SK-N-SH (cell line): ENCODE measurements at regions not wholly inside any gene's neighbourhood (a gene's known extent, or its start where the extent isn't known, plus 50 kb on each side); places are given as distances from the start of the nearest gene placed in this dataset.

Experiments used
- CTCF ChIA-PET: fragments of 300-600, 350-600 bp; formaldehyde crosslinking; extraction: SDS; loops from one replicate; lab custom pipeline; 2021; lab: Yijun Ruan, JAX
- POLR2A ChIA-PET: fragments of 350-600 bp; sonication (Branson Sonifier 250); formaldehyde crosslinking; extraction: SDS; loops from one replicate; lab custom pipeline; 2020; ENCODE audit warnings: antibody characterized with exemption, inconsistent platforms; lab: Yijun Ruan, JAX
- DNase-seq: peaks from one replicate; pipeline ENCODE4 v3.0.0; 2012
- H2AFZ ChIP-seq: fragments of 200-600 bp; sonication (generic); 2 replicates; pipeline ENCODE4 v1.8.1; 2016; ENCODE audit warnings: antibody characterized with exemption, mild to moderate bottlenecking, low read depth
- H3F3A ChIP-seq: fragments of 200-600 bp; sonication (generic); replicated peaks from 2 replicates; pipeline ENCODE3; 2016; ENCODE audit warnings: antibody characterized with exemption, mild to moderate bottlenecking; ENCODE audit not compliant: insufficient read depth
- H3K27ac ChIP-seq, 2 experiments: fragments of 200-500 bp in 1 of 2; fragments of 200-600 bp in 1 of 2; sonication (Bioruptor generic) in 1 of 2; sonication (generic), shearing (Covaris generic) in 1 of 2; 2 replicates each; pipeline versions ENCODE4 v1.5.1 to v1.6.1; 2014 to 2016; ENCODE audit warnings: low read depth in 2 of 2, inconsistent platforms in 1 of 2, low read length in 1 of 2, mild to moderate bottlenecking in 1 of 2, mixed read lengths in 1 of 2
- H3K27me3 ChIP-seq: fragments of 200-600 bp; sonication (generic), shearing (Covaris generic); 2 replicates; pipeline ENCODE4 v1.6.1; 2016; ENCODE audit warnings: mixed run types; ENCODE audit not compliant: insufficient read depth
- H3K36me3 ChIP-seq, 2 experiments: fragments of 200-500 bp in 1 of 2; fragments of 200-600 bp in 1 of 2; sonication (Bioruptor generic) in 1 of 2; sonication (generic) in 1 of 2; replicated peaks in 1 of 2; 2 replicates each; pipeline versions ENCODE3 to v1.5.1; 2014 to 2016; ENCODE audit warnings: low read length in 1 of 2, mild to moderate bottlenecking in 1 of 2; ENCODE audit not compliant: insufficient read depth in 2 of 2, control insufficient read depth in 1 of 2
- H3K4me1 ChIP-seq, 2 experiments: fragments of 200-500 bp in 1 of 2; fragments of 200-600 bp in 1 of 2; sonication (Bioruptor generic) in 1 of 2; sonication (generic), shearing (Covaris generic) in 1 of 2; 2 replicates each; pipeline versions ENCODE4 v1.5.1 to v1.6.1; 2014 to 2016; ENCODE audit warnings: low read depth in 1 of 2, low read length in 1 of 2, mixed run types in 1 of 2; ENCODE audit not compliant: insufficient read depth in 2 of 2, control insufficient read depth in 1 of 2
- H3K4me2 ChIP-seq: fragments of 200-600 bp; sonication (generic), shearing (Covaris generic); 2 replicates; pipeline ENCODE4 v1.6.1; 2017; ENCODE audit warnings: mixed run types
- H3K4me3 ChIP-seq, 2 experiments: fragments of 200-500 bp in 1 of 2; fragments of 200-600 bp in 1 of 2; sonication (Bioruptor generic) in 1 of 2; sonication (generic), shearing (Covaris generic) in 1 of 2; 2 replicates each; pipeline versions ENCODE4 v1.5.1 to v1.8.1; 2014 to 2016; ENCODE audit warnings: low read depth in 2 of 2, inconsistent platforms in 1 of 2, low read length in 1 of 2, mild to moderate bottlenecking in 1 of 2, mixed read lengths in 1 of 2, moderate library complexity in 1 of 2
- H3K79me2 ChIP-seq: fragments of 200-600 bp; sonication (generic); 2 replicates; pipeline ENCODE4 v1.8.1; 2017; ENCODE audit warnings: mild to moderate bottlenecking; ENCODE audit not compliant: insufficient read depth
- H3K9ac ChIP-seq: fragments of 200-600 bp; sonication (generic); 2 replicates; pipeline ENCODE4 v1.6.1; 2017; ENCODE audit warnings: mixed run types
- H3K9me2 ChIP-seq: fragments of 200-600 bp; sonication (generic); 2 replicates; pipeline ENCODE4 v1.6.1; 2017; ENCODE audit warnings: mixed run types
- H3K9me3 ChIP-seq: fragments of 200-600 bp; sonication (generic); 2 replicates; pipeline ENCODE4 v1.6.1; 2017; ENCODE audit warnings: mixed run types, mild to moderate bottlenecking, moderate library complexity
- H4K20me1 ChIP-seq: fragments of 200-600 bp; sonication (generic); 2 replicates; pipeline ENCODE4 v1.6.1; 2017; ENCODE audit warnings: mild to moderate bottlenecking, mixed run types; ENCODE audit not compliant: insufficient read depth
- ELF1 ChIP-seq: IDR thresholded peaks from 2 replicates; pipeline ENCODE4 v1.4.0; 2012
- EZH2phosphoT487 ChIP-seq: fragments of 200-600 bp; sonication (generic); IDR thresholded peaks from 2 replicates; pipeline ENCODE4 v1.6.1; 2017; ENCODE audit warnings: low read depth, mixed run types, mild to moderate bottlenecking, antibody characterized with exemption, moderate library complexity, borderline replicate concordance
- FOXJ3 ChIP-seq: sonication (generic); formaldehyde crosslinking; IDR thresholded peaks from 2 replicates; pipeline ENCODE4 v1.5.1; 2020; ENCODE audit warnings: mild to moderate bottlenecking, missing genetic modification reagents
- FOXM1 ChIP-seq: IDR thresholded peaks from 2 replicates; pipeline ENCODE4 v1.4.0; 2012; ENCODE audit warnings: low read depth, mild to moderate bottlenecking
- IRF3 ChIP-seq: fragments of 150-350 bp; IDR thresholded peaks from 2 replicates; pipeline ENCODE4 v1.6.1; 2016; ENCODE audit warnings: mild to moderate bottlenecking, low read depth, low read length
- JUND ChIP-seq: IDR thresholded peaks from 2 replicates; pipeline ENCODE4 v1.4.0; 2012
- MAX ChIP-seq: IDR thresholded peaks from 2 replicates; pipeline ENCODE4 v1.4.0; 2012; ENCODE audit warnings: low read depth
- NFIC ChIP-seq: IDR thresholded peaks from 2 replicates; pipeline ENCODE4 v1.4.0; 2012; ENCODE audit warnings: borderline replicate concordance
- NRF1 ChIP-seq: IDR thresholded peaks from 2 replicates; pipeline ENCODE4 v1.6.1; 2012; ENCODE audit warnings: low read depth, mild to moderate bottlenecking, low read length
- RCOR1 ChIP-seq: fragments of 150-350 bp; IDR thresholded peaks from 2 replicates; pipeline ENCODE4 v1.6.1; 2017; ENCODE audit warnings: antibody characterized with exemption, low read length
- REST ChIP-seq: IDR thresholded peaks from 2 replicates; pipeline ENCODE4 v1.6.1; 2012; ENCODE audit warnings: mild to moderate bottlenecking, low read depth, low read length, moderate library complexity
- RFX5 ChIP-seq: IDR thresholded peaks from 2 replicates; pipeline ENCODE4 v1.6.1; 2012; ENCODE audit warnings: mild to moderate bottlenecking, improper control_type of control experiment, low read length
- RXRA ChIP-seq: IDR thresholded peaks from 2 replicates; pipeline ENCODE4 v1.4.0; 2012; ENCODE audit warnings: low read depth, mild to moderate bottlenecking, borderline replicate concordance
- SIN3A ChIP-seq: IDR thresholded peaks from 2 replicates; pipeline ENCODE4 v1.6.1; 2012; ENCODE audit warnings: low read depth, mild to moderate bottlenecking, low read length, moderate library complexity, borderline replicate concordance
- SMC3 ChIP-seq: IDR thresholded peaks from 2 replicates; pipeline ENCODE4 v1.6.1; 2012; ENCODE audit warnings: low read depth, low read length, improper control_type of control experiment
- TAF1 ChIP-seq: IDR thresholded peaks from 2 replicates; pipeline ENCODE4 v1.6.1; 2012; ENCODE audit warnings: low read depth, mild to moderate bottlenecking, low read length, moderate library complexity, borderline replicate concordance
- TCF12 ChIP-seq: IDR thresholded peaks from 2 replicates; pipeline ENCODE4 v1.4.0; 2012
- TEAD4 ChIP-seq: IDR thresholded peaks from 2 replicates; pipeline ENCODE4 v1.4.0; 2012; ENCODE audit warnings: mild to moderate bottlenecking, borderline replicate concordance; ENCODE audit not compliant: insufficient read depth
- USF1 ChIP-seq: IDR thresholded peaks from 2 replicates; pipeline ENCODE4 v1.4.0; 2012; ENCODE audit warnings: low read depth, borderline replicate concordance
- WGBS: methylation state at CpG from one replicate; pipeline ENCODE4 v1.1.6; 2017; ENCODE audit warnings: low lambda C conversion rate; 5-methylcytosine and 5-hydroxymethylcytosine counted together

- no peak for TF ChIP-seq USF1
- peak; percentile 54; the same call in 1 of the 2 replicates for TF ChIP-seq TCF12
- no peak for TF ChIP-seq RFX5
- TF ChIP-seq FOXM1: no peak
- TF ChIP-seq IRF3: no peak
- peak; percentile 79 for TF ChIP-seq RCOR1
- no peak for TF ChIP-seq JUND
- no peak for TF ChIP-seq NRF1
- TF ChIP-seq TEAD4: no peak
Observed at GRCh38 chr20:34171640-34172039, 59.6 kb upstream of the EIF2S2 start (continued).

- H2AFZ ChIP-seq: no peak overlapping the region
- POLR2A ChIA-PET: no interaction called here
Observed at GRCh38 chr20:34172926-34173325, 60.9 kb upstream of the EIF2S2 start.

More at GRCh38 chr20:34172926-34173325, 60.9 kb upstream of the EIF2S2 start:
- 59% methylated on average over 2 of the region's 2 CpGs for WGBS
- no peak for DNase-seq
- no peaks in the 10 kb centered on the region for H3K27me3 ChIP-seq
- H3K27ac ChIP-seq: no peak overlapping the region
- no peaks in the 10 kb centered on the region for H4K20me1 ChIP-seq
- H3K79me2 ChIP-seq: no peaks in the 10 kb centered on the region
- H3K4me3 ChIP-seq: no peak overlapping the region
- H3K9me2 ChIP-seq: no peaks in the 10 kb centered on the region
- no peak overlapping the region for H3K9ac ChIP-seq
- TF ChIP-seq REST (no peak), SIN3A (no peak), RXRA (no peak), EZH2phosphoT487 (no peak), FOXJ3 (CRISPR knock-in tag) (no peak), MAX (no peak), ELF1 (no peak), NFIC (no peak), TEAD4 (no peak), TCF12 (no peak), TAF1 (no peak), USF1 (no peak), SMC3 (no peak), FOXM1 (no peak), NRF1 (no peak)
- TF ChIP-seq, all 33 proteins: peak for 0
- no peaks in the 10 kb centered on the region for H3K9me3 ChIP-seq
- CTCF ChIA-PET: interaction anchor here (0.7 to 3.2 kb wide), 2 partner anchors 18 to 322 kb away, joined by 3 to 14 read pairs; no protein-coding TSS in a partner anchor
- no peak overlapping the region for H3K4me2 ChIP-seq
- H3F3A ChIP-seq: no peaks in the 10 kb centered on the region
- H3K36me3 ChIP-seq: no peaks in the 10 kb centered on the region
- H3K4me1 ChIP-seq: no peaks in the 10 kb centered on the region; a peak in 1 of 4 replicates
